Uterus (tissue), 3 donors: ENCODE measurements at regions not wholly inside any gene's neighbourhood (a gene's known extent, or its start where the extent isn't known, plus 50 kb on each side); places are given as distances from the start of the nearest gene placed in this dataset.

Source experiments
- DNase-seq, 2 donors: peaks; one replicate each; pipeline ENCODE4 v3.0.0-alpha.2; 2019 to 2020
- H3K27ac ChIP-seq, 2 donors: fragments of 200-600 bp; sonication (generic); 1 replicate in 1 of 2; 2 replicates in 1 of 2; pipeline ENCODE4 v1.5.1; 2016 to 2018
- H3K27me3 ChIP-seq, 2 donors: fragments of 200-600 bp; sonication (generic); one replicate each; pipeline ENCODE4 v1.5.1; 2018 to 2019; ENCODE audit warnings: control low read depth in 1 of 2
- H3K36me3 ChIP-seq, 2 donors: fragments of 200-600 bp; sonication (generic); one replicate each; pipeline ENCODE4 v1.5.1; 2019; ENCODE audit warnings: control low read depth in 1 of 2
- H3K4me1 ChIP-seq, 2 donors: fragments of 200-600 bp; sonication (generic); one replicate each; pipeline ENCODE4 v1.5.1; 2018 to 2019; ENCODE audit warnings: control low read depth in 1 of 2
- H3K4me3 ChIP-seq, 2 donors: fragments of 200-600 bp; sonication (generic); 1 replicate in 1 of 2; 2 replicates in 1 of 2; pipeline ENCODE4 v1.5.1; 2018 to 2019; ENCODE audit warnings: mild to moderate bottlenecking in 1 of 2
- H3K9me3 ChIP-seq, 2 donors: fragments of 200-600 bp; sonication (generic); one replicate each; pipeline ENCODE4 v1.5.1; 2019; ENCODE audit warnings: control low read depth in 1 of 2
- CTCF ChIP-seq, 4 experiments: fragments of 200-600 bp in 2 of 4; fragments of 450-650 bp in 2 of 4; sonication (generic) in 2 of 4; IDR thresholded peaks; one replicate each; pipeline ENCODE4 v1.5.1; 2016 to 2019; ENCODE audit warnings: antibody characterized with exemption in 4 of 4, mild to moderate bottlenecking in 2 of 4, moderate library complexity in 1 of 4
- POLR2A ChIP-seq, 2 donors: fragments of 450-650 bp; IDR thresholded peaks; one replicate each; pipeline ENCODE4 v1.6.1; 2016; ENCODE audit warnings: antibody characterized with exemption in 2 of 2, mild to moderate bottlenecking in 1 of 2, moderate library complexity in 1 of 2
- intact Hi-C: fragments of 100-400 bp; cut with DNase I; formaldehyde crosslinking; loops from one replicate; pipeline ENCODE4 v1.15.1; 2023; ENCODE audit warnings: low total_unique reads
- donor health status: DM: yes; HTN: yes; CAD: no.

- H3K4me3 ChIP-seq, result no peak overlapping the region
- H3K4me1 ChIP-seq, result no peaks in the 10 kb centered on the region
- TF ChIP-seq POLR2A (IDR thresholded peaks at IDR 0.05), result no peak
- TF ChIP-seq CTCF (IDR thresholded peaks at IDR 0.05), result no peak
- H3K27ac ChIP-seq, result no peak overlapping the region
- H3K27me3 ChIP-seq, result no peaks in the 10 kb centered on the region
- H3K9me3 ChIP-seq, result no peaks in the 10 kb centered on the region
- DNase-seq, result no peak
- intact Hi-C loops, result no loop called here
- H3K36me3 ChIP-seq, result no peaks in the 10 kb centered on the region
Measured at GRCh38 chr18:44521668-44522022, 159.0 kb upstream of the SETBP1 start.

- intact Hi-C loops, result no loop called here
- Histone ChIP-seq H3K9me3 (no peaks in the 10 kb centered on the region), H3K27ac (no peak overlapping the region), H3K36me3 (no peaks in the 10 kb centered on the region), H3K4me3 (no peak overlapping the region), H3K27me3 (no peaks in the 10 kb centered on the region), H3K4me1 (no peaks in the 10 kb centered on the region)
- TF ChIP-seq CTCF (IDR thresholded peaks at IDR 0.05) (no peak), POLR2A (IDR thresholded peaks at IDR 0.05) (no peak)
- no peak for DNase-seq
Measured at GRCh38 chr18:44526705-44527415, 153.8 kb upstream of the SETBP1 start.

GRCh38 chr18:44533071-44533470, 147.6 kb upstream of the SETBP1 start:
- no peak for DNase-seq
- Histone ChIP-seq H3K4me3 (no peak overlapping the region), H3K9me3 (no peaks in the 10 kb centered on the region), H3K36me3 (no peaks in the 10 kb centered on the region), H3K27me3 (no peaks in the 10 kb centered on the region), H3K4me1 (no peaks in the 10 kb centered on the region), H3K27ac (no peak overlapping the region)
- TF ChIP-seq CTCF (IDR thresholded peaks at IDR 0.05) (no peak), POLR2A (IDR thresholded peaks at IDR 0.05) (no peak)
- intact Hi-C loops, result no loop called here

- Histone ChIP-seq H3K36me3 (no peaks in the 10 kb centered on the region), H3K27ac (no peak overlapping the region), H3K4me3 (no peak overlapping the region), H3K27me3 (no peaks in the 10 kb centered on the region), H3K9me3 (no peaks in the 10 kb centered on the region), H3K4me1 (no peaks in the 10 kb centered on the region)
- TF ChIP-seq CTCF (IDR thresholded peaks at IDR 0.05) (no peak), POLR2A (IDR thresholded peaks at IDR 0.05) (no peak)
- intact Hi-C loops, result no loop called here
- DNase-seq, result peak in 1 of 2 donors; percentile 48
Measured at GRCh38 chr18:44536046-44536445, 144.6 kb upstream of the SETBP1 start.

- Histone ChIP-seq H3K4me3 (no peak overlapping the region), H3K27ac (no peak overlapping the region), H3K36me3 (no peaks in the 10 kb centered on the region), H3K4me1 (no peaks in the 10 kb centered on the region), H3K27me3 (no peaks in the 10 kb centered on the region), H3K9me3 (no peaks in the 10 kb centered on the region)
- TF ChIP-seq POLR2A (IDR thresholded peaks at IDR 0.05) (no peak), CTCF (IDR thresholded peaks at IDR 0.05) (no peak)
- intact Hi-C loops, result no loop called here
- no peak for DNase-seq
Measured at GRCh38 chr18:44536619-44537018, 144.1 kb upstream of the SETBP1 start.
